ENCODE measurements at regions not wholly inside any gene's neighbourhood (a gene's known extent, or its start where the extent isn't known, plus 50 kb on each side); places are given as distances from the start of the nearest gene placed in this dataset.

DNA sequence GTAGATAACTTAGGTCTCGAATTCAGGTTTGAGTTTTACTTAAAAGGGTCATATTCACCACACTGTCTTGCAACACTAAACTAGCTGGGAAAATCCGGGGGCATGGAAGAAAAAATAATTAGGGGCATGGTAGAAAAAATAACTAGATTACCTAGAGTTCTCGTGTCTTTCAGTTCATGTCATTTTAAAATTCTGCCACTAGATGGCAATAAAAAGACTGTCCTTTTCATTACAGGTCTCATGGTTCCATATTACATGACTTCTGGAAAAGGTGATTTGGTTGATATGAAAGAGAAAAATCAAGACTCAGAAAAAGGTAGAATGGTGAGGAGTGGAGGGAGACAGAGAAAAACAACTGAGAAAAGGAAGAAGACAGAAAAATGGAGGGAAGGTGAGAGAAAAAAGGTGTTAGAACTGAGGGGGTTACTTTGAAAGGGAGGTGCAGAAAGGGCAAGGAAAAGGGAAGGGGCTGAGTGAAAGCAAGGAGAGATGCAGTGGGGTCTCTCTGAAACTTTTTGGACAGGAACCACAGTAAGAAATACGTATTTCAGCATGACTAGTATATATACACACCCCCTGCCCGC is 299.0 kb downstream of the KLF12 start:
- TF ChIP-seq, protein P1, sequence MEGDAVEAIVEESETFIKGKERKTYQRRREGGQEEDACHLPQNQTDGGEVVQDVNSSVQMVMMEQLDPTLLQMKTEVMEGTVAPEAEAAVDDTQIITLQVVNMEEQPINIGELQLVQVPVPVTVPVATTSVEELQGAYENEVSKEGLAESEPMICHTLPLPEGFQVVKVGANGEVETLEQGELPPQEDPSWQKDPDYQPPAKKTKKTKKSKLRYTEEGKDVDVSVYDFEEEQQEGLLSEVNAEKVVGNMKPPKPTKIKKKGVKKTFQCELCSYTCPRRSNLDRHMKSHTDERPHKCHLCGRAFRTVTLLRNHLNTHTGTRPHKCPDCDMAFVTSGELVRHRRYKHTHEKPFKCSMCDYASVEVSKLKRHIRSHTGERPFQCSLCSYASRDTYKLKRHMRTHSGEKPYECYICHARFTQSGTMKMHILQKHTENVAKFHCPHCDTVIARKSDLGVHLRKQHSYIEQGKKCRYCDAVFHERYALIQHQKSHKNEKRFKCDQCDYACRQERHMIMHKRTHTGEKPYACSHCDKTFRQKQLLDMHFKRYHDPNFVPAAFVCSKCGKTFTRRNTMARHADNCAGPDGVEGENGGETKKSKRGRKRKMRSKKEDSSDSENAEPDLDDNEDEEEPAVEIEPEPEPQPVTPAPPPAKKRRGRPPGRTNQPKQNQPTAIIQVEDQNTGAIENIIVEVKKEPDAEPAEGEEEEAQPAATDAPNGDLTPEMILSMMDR (conservative IDR thresholded peaks at IDR 0.05; ENCODE audit: low read depth, low read length) = peak; percentile 68
- TF ChIP-seq EZH2 (IDR thresholded peaks at IDR 0.05; ENCODE audit: low read length, unreplicated experiment) = no peak

Measured in PC-3 (cell line).